ENCODE measurements at regions not wholly inside any gene's neighbourhood (a gene's known extent, or its start where the extent isn't known, plus 50 kb on each side); places are given as distances from the start of the nearest gene placed in this dataset.

DNA sequence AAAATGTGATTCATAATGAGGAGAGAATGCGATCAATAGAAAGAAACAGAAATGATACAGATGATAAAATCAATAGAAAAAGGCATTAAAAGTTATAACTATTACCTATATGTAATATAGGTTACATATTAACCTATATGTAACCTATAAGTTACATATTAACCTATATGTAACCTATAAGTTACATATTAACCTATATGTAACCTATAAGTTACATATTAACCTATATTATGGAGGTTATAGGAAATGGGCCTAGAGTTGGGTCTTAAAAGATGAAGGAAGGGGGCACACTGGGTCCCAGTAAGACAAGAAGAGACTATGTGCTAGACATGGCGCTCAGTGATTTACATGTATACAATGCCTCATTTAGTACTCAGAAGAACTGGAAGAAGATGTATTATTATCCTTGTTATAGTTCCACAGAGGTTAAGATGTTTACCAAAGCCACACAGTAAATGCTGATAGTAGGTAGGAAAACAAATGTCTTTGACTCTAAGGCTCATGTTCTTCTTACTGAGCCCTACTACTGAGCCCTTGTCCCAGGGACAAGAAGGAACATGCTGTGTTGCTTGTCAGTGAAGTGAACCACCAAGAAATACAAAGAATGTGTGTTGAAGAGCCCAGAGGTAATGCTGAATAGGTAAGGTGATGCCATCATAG is 444.6 kb upstream of the PLXNA2 start:
- Histone ChIP-seq H3K36me3 (ENCODE audit: insufficient read depth, low read length) (no peaks in the 10 kb centered on the region), H3K4me3 (ENCODE audit: low read depth, low read length, poor library complexity, severe bottlenecking) (no peak overlapping the region), H3K9me3 (ENCODE audit: low read length) (no peaks in the 10 kb centered on the region), H4K20me1 (ENCODE audit: insufficient read depth, low read length) (no peaks in the 10 kb centered on the region), H3K27ac (ENCODE audit: low read depth, low read length, poor library complexity, severe bottlenecking) (no peak overlapping the region), H3K9me2 (ENCODE audit: insufficient read depth, low read length) (no peaks in the 10 kb centered on the region), H3K4me1 (ENCODE audit: insufficient read depth, low read length, poor library complexity, severe bottlenecking) (no peaks in the 10 kb centered on the region), H3K4me2 (ENCODE audit: low read length) (no peak overlapping the region), H2AFZ (ENCODE audit: low read length) (no peak overlapping the region), H3K79me2 (ENCODE audit: insufficient read depth, low read depth, low read length) (no peaks in the 10 kb centered on the region)
- ChIA-PET POLR2A (no interaction called here), CTCF (ENCODE audit: unreplicated experiment) (no interaction called here)
- BruUV-seq (replicated peaks) = no TSS peak
- TF ChIP-seq EZH2phosphoT487 (IDR thresholded peaks at IDR 0.05; ENCODE audit: borderline replicate concordance, low read depth, low read length) = no peak
- no peak for TF ChIP-seq CTCF (conservative IDR thresholded peaks at IDR 0.05; ENCODE audit: low read length)
- intact Hi-C loops (cut with micrococcal nuclease; ENCODE audit: unreplicated experiment) = no loop called here
- DNase-seq (ENCODE audit: low spot score) = no peak

DNA sequence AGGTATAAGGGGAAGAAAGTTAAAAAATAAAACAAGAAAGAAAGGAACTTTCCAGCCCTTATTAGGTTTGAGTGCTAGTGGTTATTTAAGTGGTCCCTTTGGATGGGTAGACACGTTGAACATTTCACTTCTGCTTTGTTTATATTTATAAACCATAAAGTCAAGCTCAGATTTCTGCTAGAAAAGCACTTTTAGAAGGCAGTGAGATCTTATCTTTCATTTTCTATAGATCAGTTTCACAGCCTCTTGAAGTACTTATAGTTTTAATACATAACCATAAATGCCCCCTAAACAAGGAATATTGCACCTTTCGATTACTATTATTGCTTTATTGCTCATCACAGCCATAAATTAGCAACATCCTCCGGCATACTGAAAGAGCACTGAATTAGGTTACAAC is 446.8 kb upstream of the PLXNA2 start:
- intact Hi-C loops (cut with micrococcal nuclease; ENCODE audit: unreplicated experiment) = no loop called here
- ChIA-PET CTCF (ENCODE audit: unreplicated experiment) (no interaction called here), POLR2A (interaction anchor here (0.6 kb wide), 1 partner anchor 16 kb away, joined by 3 read pairs; no protein-coding TSS in a partner anchor)
- no peak for DNase-seq (ENCODE audit: low spot score)
- no peaks in the 10 kb centered on the region for H4K20me1 ChIP-seq (ENCODE audit: insufficient read depth, low read length)
- no peak overlapping the region for H3K27ac ChIP-seq (ENCODE audit: low read depth, low read length, poor library complexity, severe bottlenecking)
- H3K4me2 ChIP-seq (ENCODE audit: low read length) = no peak overlapping the region
- no peaks in the 10 kb centered on the region for H3K79me2 ChIP-seq (ENCODE audit: insufficient read depth, low read depth, low read length)
- TF ChIP-seq EZH2phosphoT487 (IDR thresholded peaks at IDR 0.05; ENCODE audit: borderline replicate concordance, low read depth, low read length) = no peak
- no peak for TF ChIP-seq CTCF (conservative IDR thresholded peaks at IDR 0.05; ENCODE audit: low read length)
- H3K9me3 ChIP-seq (ENCODE audit: low read length) = no peaks in the 10 kb centered on the region
- no peak overlapping the region for H2AFZ ChIP-seq (ENCODE audit: low read length)
- H3K9me2 ChIP-seq (ENCODE audit: insufficient read depth, low read length) = no peaks in the 10 kb centered on the region
- no TSS peak for BruUV-seq (replicated peaks)
- H3K4me1 ChIP-seq (ENCODE audit: insufficient read depth, low read length, poor library complexity, severe bottlenecking) = no peaks in the 10 kb centered on the region
- H3K36me3 ChIP-seq (ENCODE audit: insufficient read depth, low read length) = no peaks in the 10 kb centered on the region
- H3K4me3 ChIP-seq (ENCODE audit: low read depth, low read length, poor library complexity, severe bottlenecking) = no peak overlapping the region

GRCh38 chr1:208709981-208710380 is 465.8 kb upstream of the PLXNA2 start:
- Histone ChIP-seq H4K20me1 (ENCODE audit: insufficient read depth, low read length) (no peaks in the 10 kb centered on the region), H3K9me3 (ENCODE audit: low read length) (no peaks in the 10 kb centered on the region), H2AFZ (ENCODE audit: low read length) (no peak overlapping the region), H3K79me2 (ENCODE audit: insufficient read depth, low read depth, low read length) (no peaks in the 10 kb centered on the region), H3K36me3 (ENCODE audit: insufficient read depth, low read length) (no peaks in the 10 kb centered on the region), H3K9me2 (ENCODE audit: insufficient read depth, low read length) (no peaks in the 10 kb centered on the region), H3K4me3 (ENCODE audit: low read depth, low read length, poor library complexity, severe bottlenecking) (no peak overlapping the region), H3K4me1 (ENCODE audit: insufficient read depth, low read length, poor library complexity, severe bottlenecking) (no peaks in the 10 kb centered on the region), H3K4me2 (ENCODE audit: low read length) (no peak overlapping the region), H3K27ac (ENCODE audit: low read depth, low read length, poor library complexity, severe bottlenecking) (no peak overlapping the region)
- TF ChIP-seq CTCF (conservative IDR thresholded peaks at IDR 0.05; ENCODE audit: low read length) (no peak), EZH2phosphoT487 (IDR thresholded peaks at IDR 0.05; ENCODE audit: borderline replicate concordance, low read depth, low read length) (no peak)
- BruUV-seq (replicated peaks) = no TSS peak
- intact Hi-C loops (cut with micrococcal nuclease; ENCODE audit: unreplicated experiment) = no loop called here
- CTCF ChIA-PET (ENCODE audit: unreplicated experiment) = no interaction called here
- POLR2A ChIA-PET = no interaction called here
- no peak for DNase-seq (ENCODE audit: low spot score)
